Sigmoid colon (tissue), 6 donors: ENCODE measurements at regions not wholly inside any gene's neighbourhood (a gene's known extent, or its start where the extent isn't known, plus 50 kb on each side); places are given as distances from the start of the nearest gene placed in this dataset.

Experiments
- DNase-seq: peaks from one replicate; pipeline ENCODE4 v3.0.0-alpha.2; 2019
- H3K27ac ChIP-seq, 4 donors: fragments of 200-600 bp; sonication (generic); one replicate each; pipeline ENCODE4 v1.5.1; 2016 to 2019; ENCODE audit warnings: mild to moderate bottlenecking in 1 of 4
- H3K27me3 ChIP-seq, 3 donors: fragments of 200-600 bp; sonication (generic); one replicate each; pipeline ENCODE4 v1.5.1; 2019; ENCODE audit warnings: mild to moderate bottlenecking in 1 of 3
- H3K36me3 ChIP-seq, 4 donors: fragments of 200-600 bp; sonication (generic); one replicate each; pipeline ENCODE4 v1.5.1; 2016 to 2019
- H3K4me1 ChIP-seq, 4 donors: fragments of 200-600 bp; sonication (generic); one replicate each; pipeline ENCODE4 v1.5.1; 2017 to 2019
- H3K4me3 ChIP-seq, 4 donors: fragments of 200-600 bp; sonication (generic); one replicate each; pipeline ENCODE4 v1.5.1; 2017 to 2019; ENCODE audit warnings: mild to moderate bottlenecking in 2 of 4, moderate library complexity in 1 of 4
- H3K9me3 ChIP-seq, 4 donors: fragments of 200-600 bp in 3 of 4; sonication (generic) in 3 of 4; one replicate each; pipeline versions ENCODE4 v1.5.1 to v1.6.1; 2013 to 2019
- CTCF ChIP-seq, 4 experiments: fragments of 450-650 bp in 3 of 4; fragments of 200-600 bp in 1 of 4; IDR thresholded peaks; one replicate each; pipeline ENCODE4 v1.5.1; 2016 to 2019; ENCODE audit warnings: antibody characterized with exemption in 4 of 4, mild to moderate bottlenecking in 3 of 4, moderate library complexity in 2 of 4
- EP300 ChIP-seq, 4 donors: sonication (generic); formaldehyde crosslinking; IDR thresholded peaks; one replicate each; pipeline ENCODE4 v1.6.1; 2017; ENCODE audit warnings: antibody characterized with exemption in 4 of 4
- POLR2A ChIP-seq, 2 donors: fragments of 450-650 bp; IDR thresholded peaks; one replicate each; pipeline ENCODE4 v1.6.1; 2016; ENCODE audit warnings: antibody characterized with exemption in 2 of 2, mild to moderate bottlenecking in 2 of 2, moderate library complexity in 2 of 2
- POLR2AphosphoS5 ChIP-seq, 4 donors: sonication (generic); formaldehyde crosslinking; IDR thresholded peaks; one replicate each; pipeline ENCODE4 v1.6.1; 2017; ENCODE audit warnings: antibody characterized with exemption in 4 of 4
- WGBS, 2 donors: extraction: QIAGEN DNeasy Blood & Tissue Kit; methylation state at CpG; one replicate each; pipeline ENCODE4 v1.1.7; 2013; 5-methylcytosine and 5-hydroxymethylcytosine counted together
- intact Hi-C: fragments of 100-400 bp; cut with DNase I; formaldehyde crosslinking; loops from one replicate; pipeline ENCODE4 v1.15.1; 2023
- donor health status: healthy with polysubstance abuse.
- donor health status: healthy.

- no peaks in the 10 kb centered on the region for H3K4me1 ChIP-seq
- H3K27me3 ChIP-seq, result no peaks in the 10 kb centered on the region
- WGBS, 2 donors, result 77 to 80% methylated on average over 3 of the region's 3 CpGs
- intact Hi-C loops, result no loop called here
- TF ChIP-seq CTCF (IDR thresholded peaks at IDR 0.05) (no peak), POLR2A (IDR thresholded peaks at IDR 0.05) (no peak), EP300 (IDR thresholded peaks at IDR 0.05) (no peak), POLR2AphosphoS5 (IDR thresholded peaks at IDR 0.05) (no peak)
- H3K27ac ChIP-seq, result no peak overlapping the region
- H3K9me3 ChIP-seq, result peaks cover 0 to 4% (median 0%) of the 10 kb centered on the region in 4 donors
- no peak for DNase-seq
- H3K36me3 ChIP-seq, result no peaks in the 10 kb centered on the region
- no peak overlapping the region for H3K4me3 ChIP-seq
Observed at GRCh38 chr14:46008348-46008747, 643.2 kb downstream of the RPL10L start.

- 80 to 82% methylated on average over 2 of the region's 2 CpGs for WGBS, 2 donors
- no peaks in the 10 kb centered on the region for H3K9me3 ChIP-seq
- no peak overlapping the region for H3K27ac ChIP-seq
- no peak overlapping the region for H3K4me3 ChIP-seq
- intact Hi-C loops, result no loop called here
- DNase-seq, result no peak
- TF ChIP-seq POLR2A (IDR thresholded peaks at IDR 0.05) (no peak), POLR2AphosphoS5 (IDR thresholded peaks at IDR 0.05) (no peak), CTCF (IDR thresholded peaks at IDR 0.05) (no peak), EP300 (IDR thresholded peaks at IDR 0.05) (no peak)
- no peaks in the 10 kb centered on the region for H3K36me3 ChIP-seq
- no peaks in the 10 kb centered on the region for H3K4me1 ChIP-seq
- no peaks in the 10 kb centered on the region for H3K27me3 ChIP-seq
Observed at GRCh38 chr14:45998554-45998953, 653.0 kb downstream of the RPL10L start.

- no peak for DNase-seq
- peak in 1 of 4 experiments; percentile 9 for TF ChIP-seq CTCF (IDR thresholded peaks at IDR 0.05)
- TF ChIP-seq POLR2AphosphoS5 (IDR thresholded peaks at IDR 0.05), result no peak
- TF ChIP-seq EP300 (IDR thresholded peaks at IDR 0.05), result no peak
- Histone ChIP-seq H3K27ac (no peak overlapping the region), H3K4me3 (no peak overlapping the region), H3K4me1 (no peaks in the 10 kb centered on the region), H3K9me3 (peaks cover 0 to 6% (median 0%) of the 10 kb centered on the region in 4 donors), H3K36me3 (no peaks in the 10 kb centered on the region), H3K27me3 (no peaks in the 10 kb centered on the region)
- intact Hi-C loops, result no loop called here
- 87% methylated on average over 3 of the region's 3 CpGs for WGBS, 2 donors
Observed at GRCh38 chr14:45990252-45990651, 661.3 kb downstream of the RPL10L start.

- no peak for DNase-seq
- no peak overlapping the region for H3K4me3 ChIP-seq
- H3K27me3 ChIP-seq, result no peaks in the 10 kb centered on the region
- no peak overlapping the region for H3K27ac ChIP-seq
- 82 to 90% methylated on average over 2 of the region's 2 CpGs for WGBS, 2 donors
- H3K36me3 ChIP-seq, result no peaks in the 10 kb centered on the region
- intact Hi-C loops, result no loop called here
- H3K9me3 ChIP-seq, result no peaks in the 10 kb centered on the region
- no peaks in the 10 kb centered on the region for H3K4me1 ChIP-seq
- TF ChIP-seq POLR2AphosphoS5 (IDR thresholded peaks at IDR 0.05) (no peak), POLR2A (IDR thresholded peaks at IDR 0.05) (no peak), CTCF (IDR thresholded peaks at IDR 0.05) (no peak), EP300 (IDR thresholded peaks at IDR 0.05) (no peak)
Observed at GRCh38 chr14:45976001-45976400, 675.6 kb downstream of the RPL10L start.

- no peak overlapping the region for H3K4me3 ChIP-seq
- H3K9me3 ChIP-seq, result no peaks in the 10 kb centered on the region
- H3K4me1 ChIP-seq, result no peaks in the 10 kb centered on the region
- no peak for DNase-seq
- TF ChIP-seq EP300 (IDR thresholded peaks at IDR 0.05) (no peak), CTCF (IDR thresholded peaks at IDR 0.05) (no peak), POLR2A (IDR thresholded peaks at IDR 0.05) (no peak)
- 86 to 88% methylated on average over 4 of the region's 4 CpGs for WGBS, 2 donors
- H3K27ac ChIP-seq, result no peak overlapping the region
- intact Hi-C loops, result no loop called here
- no peaks in the 10 kb centered on the region for H3K36me3 ChIP-seq
- H3K27me3 ChIP-seq, result no peaks in the 10 kb centered on the region
Observed at GRCh38 chr14:45972416-45972815, 679.2 kb downstream of the RPL10L start.
